K562 (cell line): ENCODE measurements at regions not wholly inside any gene's neighbourhood (a gene's known extent, or its start where the extent isn't known, plus 50 kb on each side); places are given as distances from the start of the nearest gene placed in this dataset.

Experiments
- ATAC-seq: fragments of 200-7000 bp; cut with Tn5 transposase; 3 replicates; pipeline ENCODE4 v1.9.1; 2020; ENCODE audit warnings: moderate library complexity
- BruUV-seq: library from RNA; stranded (reverse); fragments of 400-500 nt; replicated peaks from 2 replicates; lab custom pipeline; 2021; lab: Mats Ljungman, UMichigan
- CTCF ChIA-PET: fragments of 300-600 bp; formaldehyde crosslinking; extraction: SDS; loops from one replicate; lab custom pipeline; 2021; ENCODE audit warnings: low intra/inter-chr PET ratio; lab: Yijun Ruan, JAX
- POLR2A ChIA-PET: fragments of 300-600, 350-650 bp; sonication (Branson Sonifier 250); formaldehyde crosslinking; extraction: SDS; loops from one replicate; lab custom pipeline; 2021; ENCODE audit warnings: antibody characterized with exemption, inconsistent platforms; lab: Yijun Ruan, JAX
- DNase-seq, 4 experiments: peaks; one replicate each; pipeline versions ENCODE4 v3.0.0 to v3.0.0-alpha.2; 2011 to 2018; ENCODE audit warnings: low spot score in 3 of 4, mixed read lengths in 3 of 4; ENCODE audit errors: extremely low read depth in 1 of 4
- FAIRE-seq: peaks from 2 replicates; lab custom pipeline; 2011; peaks lifted over from hg19 to GRCh38; lab: Jason Lieb, UNC
- H2AFZ ChIP-seq: 2 replicates; pipeline ENCODE4 v1.6.0; 2011; ENCODE audit warnings: low read depth, low read length, control low read depth, inconsistent platforms
- H3K27ac ChIP-seq: fragments of 200-600 bp; 3 replicates; pipeline ENCODE4 v1.8.0; 2011; ENCODE audit warnings: low read depth, mild to moderate bottlenecking, control low read depth, inconsistent platforms, low read length, moderate library complexity, mixed read lengths; ENCODE audit errors: extremely low read depth
- H3K27me3 ChIP-seq, 2 experiments: fragments of 300-600 bp in 1 of 2; 2 replicates in 1 of 2; 3 replicates in 1 of 2; pipeline versions ENCODE4 v1.6.0 to v1.8.0; 2011; ENCODE audit warnings: inconsistent platforms in 2 of 2, low read length in 2 of 2, mild to moderate bottlenecking in 1 of 2, mixed read lengths in 1 of 2, moderate library complexity in 1 of 2; ENCODE audit not compliant: control insufficient read depth in 2 of 2, insufficient read depth in 2 of 2
- H3K36me3 ChIP-seq: fragments of 300-600 bp; 3 replicates; pipeline ENCODE4 v1.8.0; 2011; ENCODE audit warnings: mild to moderate bottlenecking, low read length, inconsistent platforms; ENCODE audit not compliant: control insufficient read depth, insufficient read depth
- H3K4me1 ChIP-seq, 2 experiments: fragments of 200-600 bp in 1 of 2; replicated peaks in 1 of 2; 2 replicates in 1 of 2; 3 replicates in 1 of 2; pipeline versions ENCODE4 v1.5.1 to v1.8.0; 2011; ENCODE audit warnings: inconsistent platforms in 2 of 2, low read length in 2 of 2, mild to moderate bottlenecking in 1 of 2, mixed read lengths in 1 of 2, moderate library complexity in 1 of 2; ENCODE audit not compliant: control insufficient read depth in 2 of 2, insufficient read depth in 2 of 2
- H3K4me2 ChIP-seq: 2 replicates; pipeline ENCODE4 v1.6.1; 2011; ENCODE audit warnings: low read length, control low read depth, inconsistent platforms, mixed read lengths; ENCODE audit not compliant: insufficient read depth
- H3K4me3 ChIP-seq: fragments of 200-600 bp; sonication (generic), shearing (Covaris generic); 2 replicates; pipeline ENCODE4 v1.5.1; 2016; ENCODE audit warnings: control low read depth, inconsistent platforms
- H3K79me2 ChIP-seq: fragments of 200-600 bp; 3 replicates; pipeline ENCODE4 v1.8.0; 2011; ENCODE audit warnings: low read length, inconsistent platforms; ENCODE audit not compliant: control insufficient read depth, insufficient read depth
- H3K9ac ChIP-seq, 2 experiments: 2 replicates each; pipeline versions ENCODE4 v1.6.0 to v1.6.1; 2011; ENCODE audit warnings: low read depth in 2 of 2, low read length in 2 of 2, control low read depth in 1 of 2, inconsistent platforms in 1 of 2, mild to moderate bottlenecking in 1 of 2, mixed read lengths in 1 of 2; ENCODE audit not compliant: insufficient read depth in 1 of 2
- H3K9me1 ChIP-seq: one replicate; pipeline ENCODE4 v1.6.0; 2011; ENCODE audit warnings: inconsistent platforms, mild to moderate bottlenecking, low read length, moderate library complexity; ENCODE audit not compliant: control insufficient read depth, insufficient read depth
- H3K9me3 ChIP-seq: replicated peaks from 2 replicates; pipeline ENCODE4 v1.5.1; 2011; ENCODE audit warnings: low read depth, low read length, inconsistent platforms; ENCODE audit not compliant: control insufficient read depth, insufficient read depth
- H4K20me1 ChIP-seq: replicated peaks from 2 replicates; pipeline ENCODE4 v1.6.1; 2011; ENCODE audit warnings: low read length, inconsistent platforms, mixed read lengths; ENCODE audit not compliant: control insufficient read depth, insufficient read depth
- CTCF ChIP-seq, 3 experiments: IDR thresholded peaks in 2 of 3; conservative IDR thresholded peaks in 1 of 3; 2 replicates each; pipeline ENCODE4 v1.5.1; 2011 to 2012; ENCODE audit warnings: low read length in 3 of 3, mild to moderate bottlenecking in 3 of 3, control low read depth in 2 of 3, improper control_type of control experiment in 1 of 3, inconsistent platforms in 1 of 3, low read depth in 1 of 3, mixed read lengths in 1 of 3, moderate library complexity in 1 of 3; ENCODE audit not compliant: insufficient read depth in 2 of 3
- E2F8 ChIP-seq: fragments of 450-650 bp; IDR thresholded peaks from 2 replicates; pipeline ENCODE4 v1.7.1; 2018; ENCODE audit warnings: mild to moderate bottlenecking, low read depth; ENCODE audit not compliant: partially characterized antibody
- EHMT2 ChIP-seq: fragments of 450-650 bp; IDR thresholded peaks from 2 replicates; pipeline ENCODE4 v1.6.1; 2018; ENCODE audit warnings: antibody characterized with exemption
- FUS ChIP-seq: fragments of 200-400 bp; formaldehyde crosslinking; optimal IDR thresholded peaks from 2 replicates; pipeline ENCODE3; 2017; ENCODE audit warnings: low read depth, low read length
- GTF2B ChIP-seq: IDR thresholded peaks from 2 replicates; pipeline ENCODE4 v1.6.1; 2011; ENCODE audit not compliant: insufficient read length; ENCODE audit errors: extremely low read depth
- HDAC6 ChIP-seq: IDR thresholded peaks from 2 replicates; pipeline ENCODE4 v1.6.1; 2012; ENCODE audit warnings: low read depth, mild to moderate bottlenecking, control low read depth, inconsistent platforms, low read length, moderate library complexity
- KAT2B ChIP-seq: IDR thresholded peaks from one replicate; pipeline ENCODE4 v1.6.1; 2012; ENCODE audit warnings: low read depth, mild to moderate bottlenecking, control low read depth, inconsistent platforms, low read length, moderate library complexity
- LARP7 ChIP-seq: fragments of 450-650 bp; IDR thresholded peaks from 2 replicates; pipeline ENCODE4 v1.6.1; 2016
- MXI1 ChIP-seq: IDR thresholded peaks from 2 replicates; pipeline ENCODE4 v1.6.1; 2011; ENCODE audit warnings: low read depth, mild to moderate bottlenecking, improper control_type of control experiment, low read length
- NCOA1 ChIP-seq: fragments of 450-650 bp; IDR thresholded peaks from 2 replicates; pipeline ENCODE4 v1.6.1; 2016; ENCODE audit warnings: low read depth
- NUFIP1 ChIP-seq: fragments of 450-650 bp; IDR thresholded peaks from 2 replicates; pipeline ENCODE4 v1.6.1; 2018; ENCODE audit not compliant: partially characterized antibody
- POU5F1 ChIP-seq: fragments of 150-350 bp; IDR thresholded peaks from 2 replicates; pipeline ENCODE4 v1.6.1; 2014; ENCODE audit warnings: borderline replicate concordance, low read length, low read depth, mild to moderate bottlenecking; ENCODE audit not compliant: partially characterized antibody
- PTBP1 ChIP-seq: fragments of 200-400 bp; formaldehyde crosslinking; IDR thresholded peaks from 2 replicates; pipeline ENCODE4 v1.6.1; 2017; ENCODE audit warnings: low read depth, low read length
- WGBS: fragments of 100-300 bp; shearing (Covaris generic); methylation state at CpG from one replicate; pipeline ENCODE4 v1.1.6; 2016; ENCODE audit warnings: low coverage, mixed read lengths; ENCODE audit not compliant: insufficient coverage; ENCODE audit errors: missing lambda C conversion rate; 5-methylcytosine and 5-hydroxymethylcytosine counted together
- in situ Hi-C: fragments of 300-500 bp; cut with MboI; formaldehyde crosslinking; loops from 4 replicates; pipeline ENCODE4 v1.15.0; 2018; ENCODE audit warnings: inconsistent platforms, mixed read lengths
- intact Hi-C: fragments of 100-400 bp; cut with micrococcal nuclease; formaldehyde crosslinking; loops from 2 replicates; pipeline ENCODE4 v1.14.2; 2022

GRCh38 chr13:81487151-81487550 is 1146.2 kb upstream of the SPRY2 start (continued):
- TF ChIP-seq E2F8, result no peak
- TF ChIP-seq NCOA1, result no peak
- TF ChIP-seq EHMT2, result no peak
- TF ChIP-seq NUFIP1, result no peak
- no peak for TF ChIP-seq PTBP1
- no peak for TF ChIP-seq FUS

- no peak for DNase-seq
- Histone ChIP-seq H3K9me3 (no peaks in the 10 kb centered on the region), H3K79me2 (no peaks in the 10 kb centered on the region), H3K4me2 (no peak overlapping the region), H3K27me3 (no peaks in the 10 kb centered on the region), H3K9me1 (no peaks in the 10 kb centered on the region), H4K20me1 (no peaks in the 10 kb centered on the region), H3K4me1 (no peaks in the 10 kb centered on the region), H3K27ac (no peak overlapping the region), H3K4me3 (no peak overlapping the region), H2AFZ (no peak overlapping the region), H3K36me3 (no peaks in the 10 kb centered on the region), H3K9ac (no peak overlapping the region)
- FAIRE-seq, result no peak
- ATAC-seq, result no peak
- POLR2A ChIA-PET, result no interaction called here
- BruUV-seq, result no TSS peak
- CTCF ChIA-PET, result interaction anchor here (0.8 kb wide), 1 partner anchor 310 kb away, joined by 3 read pairs; no protein-coding TSS in a partner anchor
- intact Hi-C loops (loop anchor here (10.0 kb wide), 1 partner anchor 306 kb away; no protein-coding TSS in a partner anchor), in situ Hi-C loops (no loop called here)
- 0% methylated on average over 2 of the region's 2 CpGs for whole genome bisulfite sequencing
- no peak for TF ChIP-seq HDAC6
- TF ChIP-seq LARP7, result no peak
- no peak for TF ChIP-seq POU5F1
- peak in 1 of 3 experiments; percentile 10; a peak in 1 of 6 replicates for TF ChIP-seq CTCF (IDR thresholded peaks at IDR 0.05 in 2 of 3, conservative IDR thresholded peaks at IDR 0.05 in 1 of 3; ENCODE audit: insufficient read depth in 2 of 3, low read depth in 1 of 3, low read length in 3 of 3)
- no peak for TF ChIP-seq MXI1
- TF ChIP-seq KAT2B, result no peak
- TF ChIP-seq GTF2B, result no peak
Observed at GRCh38 chr13:81480634-81481033, 1139.7 kb upstream of the SPRY2 start.
